ENCODE measurements at regions not wholly inside any gene's neighbourhood (a gene's known extent, or its start where the extent isn't known, plus 50 kb on each side); places are given as distances from the start of the nearest gene placed in this dataset.

GRCh38 chr1:81375884-81376548 is 424.7 kb upstream of the ADGRL2 start:
- TF ChIP-seq CTCF (IDR thresholded peaks at IDR 0.05) (no peak), ZFX (IDR thresholded peaks at IDR 0.05; ENCODE audit: borderline replicate concordance) (no peak)
